HepG2 (cell line): ENCODE measurements at regions not wholly inside any gene's neighbourhood (a gene's known extent, or its start where the extent isn't known, plus 50 kb on each side); places are given as distances from the start of the nearest gene placed in this dataset.
"Not testable (repeated sequence)": the region's sequence is repeated elsewhere in the genome, so short reads cannot be mapped to it uniquely, and the experiment has no call there.

Experiments used
- ATAC-seq: fragments of 200-7000 bp; cut with Tn5 transposase; 3 replicates; pipeline ENCODE4 v1.9.1; 2020; ENCODE audit warnings: mild to moderate bottlenecking, moderate library complexity
- BruUV-seq: library from RNA; stranded (reverse); fragments of 400-500 nt; replicated peaks from 2 replicates; lab custom pipeline; 2021; lab: Mats Ljungman, UMichigan
- CTCF ChIA-PET: fragments of 300-600 bp; formaldehyde crosslinking; extraction: SDS; loops from one replicate; lab custom pipeline; 2021; ENCODE audit warnings: low total read pairs, inconsistent platforms, low intra/inter-chr PET ratio; lab: Yijun Ruan, JAX
- POLR2A ChIA-PET: fragments of 350-600 bp; sonication (Branson Sonifier 250); formaldehyde crosslinking; loops from one replicate; lab custom pipeline; 2020; ENCODE audit warnings: antibody characterized with exemption, inconsistent platforms; lab: Yijun Ruan, JAX
- DNase-seq: peaks from one replicate; pipeline ENCODE4 v3.0.0-alpha.2; 2015; ENCODE audit warnings: low spot score
- FAIRE-seq: peaks from 3 replicates; lab custom pipeline; 2011; peaks lifted over from hg19 to GRCh38; lab: Jason Lieb, UNC
- H2AFZ ChIP-seq: one replicate; pipeline ENCODE4 v1.6.1; 2011; ENCODE audit warnings: low read length, inconsistent platforms
- H3K27ac ChIP-seq: fragments of 300-600 bp; 3 replicates; pipeline ENCODE4 v1.8.0; 2011; ENCODE audit warnings: mixed run types, mild to moderate bottlenecking, mixed read lengths, low read length, inconsistent platforms; ENCODE audit not compliant: insufficient read depth; ENCODE audit errors: extremely low read length
- H3K27me3 ChIP-seq, 2 experiments: fragments of 200-600 bp in 1 of 2; 2 replicates in 1 of 2; 3 replicates in 1 of 2; pipeline versions ENCODE4 v1.6.0 to v1.8.0; 2011; ENCODE audit warnings: low read length in 2 of 2, mild to moderate bottlenecking in 2 of 2, moderate library complexity in 2 of 2, inconsistent platforms in 1 of 2; ENCODE audit not compliant: insufficient read depth in 2 of 2, control insufficient read depth in 1 of 2
- H3K36me3 ChIP-seq, 2 experiments: fragments of 200-600 bp in 1 of 2; replicated peaks in 1 of 2; 2 replicates in 1 of 2; 3 replicates in 1 of 2; pipeline versions ENCODE4 v1.5.1 to v1.8.0; 2011; ENCODE audit warnings: low read length in 2 of 2, inconsistent platforms in 1 of 2; ENCODE audit not compliant: insufficient read depth in 2 of 2, control insufficient read depth in 1 of 2
- H3K4me1 ChIP-seq: 2 replicates; pipeline ENCODE4 v1.5.1; 2012; ENCODE audit warnings: low read length, inconsistent platforms; ENCODE audit not compliant: insufficient read depth
- H3K4me2 ChIP-seq: 2 replicates; pipeline ENCODE4 v1.6.0; 2011; ENCODE audit warnings: low read depth, low read length, inconsistent platforms
- H3K4me3 ChIP-seq, 3 experiments: fragments of 200-600 bp in 1 of 3; sonication (generic), shearing (Covaris generic) in 1 of 3; replicated peaks in 1 of 3; 2 replicates each; pipeline ENCODE4 v1.5.1; 2011 to 2016; ENCODE audit warnings: low read length in 3 of 3, inconsistent platforms in 2 of 3, low read depth in 2 of 3, mild to moderate bottlenecking in 2 of 3, control low read depth in 1 of 3, mixed read lengths in 1 of 3; ENCODE audit not compliant: insufficient read depth in 1 of 3
- H3K79me2 ChIP-seq: one replicate; pipeline ENCODE4 v1.6.1; 2011; ENCODE audit warnings: low read length, inconsistent platforms; ENCODE audit not compliant: insufficient read depth
- H3K9ac ChIP-seq: 2 replicates; pipeline ENCODE4 v1.6.0; 2011; ENCODE audit warnings: mild to moderate bottlenecking, low read depth, low read length, inconsistent platforms; ENCODE audit not compliant: insufficient read depth
- H3K9me3 ChIP-seq: 2 replicates; pipeline ENCODE4 v1.5.1; 2012; ENCODE audit warnings: mild to moderate bottlenecking, low read length
- H4K20me1 ChIP-seq: 2 replicates; pipeline ENCODE4 v1.6.0; 2011; ENCODE audit warnings: inconsistent platforms, mild to moderate bottlenecking, low read length, moderate library complexity; ENCODE audit not compliant: insufficient read depth
- CREM ChIP-seq, 2 experiments: sonication (generic) in 1 of 2; formaldehyde crosslinking in 1 of 2; IDR thresholded peaks; 2 replicates each; pipeline versions ENCODE4 v1.4.0 to v1.6.1; 2016 to 2020; ENCODE audit warnings: antibody characterized with exemption in 1 of 2, mild to moderate bottlenecking in 1 of 2, missing genetic modification reagents in 1 of 2
- ELF3 ChIP-seq: IDR thresholded peaks from 2 replicates; pipeline ENCODE4 v1.6.1; 2016; ENCODE audit warnings: missing genetic modification reagents, missing compliant biosample characterization
- FOXJ3 ChIP-seq: sonication (generic); formaldehyde crosslinking; IDR thresholded peaks from 2 replicates; pipeline ENCODE4 v1.4.0; 2020; ENCODE audit warnings: missing genetic modification reagents, mild to moderate bottlenecking, borderline replicate concordance
- GABPA ChIP-seq, 2 experiments: IDR thresholded peaks; 2 replicates each; pipeline ENCODE4 v1.6.1; 2011 to 2016; ENCODE audit warnings: low read depth in 2 of 2, low read length in 1 of 2, missing biosample characterization in 1 of 2, missing genetic modification characterization in 1 of 2
- GFI1 ChIP-seq: sonication (generic); formaldehyde crosslinking; IDR thresholded peaks from 2 replicates; pipeline ENCODE4 v1.5.0; 2020; ENCODE audit warnings: missing genetic modification reagents, mild to moderate bottlenecking, borderline replicate concordance
- HHEX ChIP-seq: IDR thresholded peaks from 2 replicates; pipeline ENCODE4 v1.6.1; 2016; ENCODE audit warnings: control low read depth
- HOXA3 ChIP-seq: sonication (generic); formaldehyde crosslinking; IDR thresholded peaks from 2 replicates; pipeline ENCODE4 v1.5.0; 2020; ENCODE audit warnings: missing genetic modification reagents
- MEF2D ChIP-seq: sonication (generic); formaldehyde crosslinking; IDR thresholded peaks from 2 replicates; pipeline ENCODE4 v1.5.1; 2020; ENCODE audit warnings: mild to moderate bottlenecking, missing genetic modification reagents
- NCOA2 ChIP-seq: sonication (generic); formaldehyde crosslinking; IDR thresholded peaks from 2 replicates; pipeline ENCODE4 v1.8.0; 2022; ENCODE audit warnings: inconsistent platforms
- PITX1 ChIP-seq: sonication (generic); formaldehyde crosslinking; IDR thresholded peaks from 2 replicates; pipeline ENCODE4 v1.5.1; 2020; ENCODE audit warnings: mild to moderate bottlenecking, missing genetic modification reagents
- POGK ChIP-seq: sonication (generic); formaldehyde crosslinking; conservative IDR thresholded peaks from 2 replicates; pipeline ENCODE4 v1.8.0; 2022; ENCODE audit warnings: mild to moderate bottlenecking, moderate library complexity, missing genetic modification reagents
- POGZ ChIP-seq: sonication (generic); formaldehyde crosslinking; IDR thresholded peaks from 2 replicates; pipeline ENCODE4 v1.4.0; 2020; ENCODE audit warnings: mild to moderate bottlenecking, missing genetic modification reagents
- RARA ChIP-seq: IDR thresholded peaks from 2 replicates; pipeline ENCODE4 v1.6.1; 2016; ENCODE audit warnings: missing genetic modification reagents, missing compliant biosample characterization
- SOX13 ChIP-seq, 3 experiments: fragments of 450-650 bp in 1 of 3; sonication (generic) in 1 of 3; formaldehyde crosslinking in 1 of 3; IDR thresholded peaks in 2 of 3; conservative IDR thresholded peaks in 1 of 3; 2 replicates each; pipeline versions ENCODE4 v1.5.0 to v1.6.1; 2016 to 2020; ENCODE audit warnings: antibody characterized with exemption in 1 of 3, mild to moderate bottlenecking in 1 of 3, missing compliant biosample characterization in 1 of 3, missing genetic modification reagents in 1 of 3, moderate library complexity in 1 of 3
- TEAD3 ChIP-seq: optimal IDR thresholded peaks from 2 replicates; pipeline ENCODE3; 2016; ENCODE audit warnings: borderline replicate concordance
- THAP11 ChIP-seq: IDR thresholded peaks from 2 replicates; pipeline ENCODE4 v1.6.1; 2016; ENCODE audit warnings: missing biosample characterization, missing genetic modification reagents
- TMF1 ChIP-seq: sonication (generic); formaldehyde crosslinking; IDR thresholded peaks from 2 replicates; pipeline ENCODE4 v1.8.1; 2022; ENCODE audit warnings: low read depth, missing genetic modification reagents
- ZFY ChIP-seq: sonication (generic); formaldehyde crosslinking; IDR thresholded peaks from 2 replicates; pipeline ENCODE4 v1.4.0; 2020; ENCODE audit warnings: missing genetic modification reagents
- ZMYM4 ChIP-seq: sonication (generic); formaldehyde crosslinking; IDR thresholded peaks from 2 replicates; pipeline ENCODE4 v1.8.1; 2023; ENCODE audit warnings: mild to moderate bottlenecking, missing genetic modification reagents
- ZNF552 ChIP-seq: sonication (generic); formaldehyde crosslinking; IDR thresholded peaks from 2 replicates; pipeline ENCODE4 v1.9.0; 2022; ENCODE audit warnings: missing genetic modification reagents, mild to moderate bottlenecking, borderline replicate concordance
- ZNF567 ChIP-seq: sonication (generic); formaldehyde crosslinking; IDR thresholded peaks from 2 replicates; pipeline ENCODE4 v1.8.1; 2023; ENCODE audit warnings: mild to moderate bottlenecking, missing genetic modification reagents, borderline replicate concordance
- ZNF644 ChIP-seq: IDR thresholded peaks from 2 replicates; pipeline ENCODE4 v1.6.1; 2016; ENCODE audit warnings: low read depth
- ZSCAN31 ChIP-seq: sonication (generic); formaldehyde crosslinking; IDR thresholded peaks from 2 replicates; pipeline ENCODE4 v1.5.0; 2020; ENCODE audit warnings: low read depth, mild to moderate bottlenecking, missing genetic modification reagents
- WGBS: methylation state at CpG from one replicate; pipeline ENCODE4 v1.1.6; 2017; ENCODE audit warnings: low lambda C conversion rate; 5-methylcytosine and 5-hydroxymethylcytosine counted together
- in situ Hi-C: cut with HindIII; loops from 2 replicates; pipeline ENCODE4 v1.10.0; 2017; ENCODE audit warnings: low pct_unique_long_range_greater_than_20kb; ENCODE audit not compliant: extremely low pct_ligation_motif_present
- intact Hi-C: fragments of 100-400 bp; cut with micrococcal nuclease; formaldehyde crosslinking; loops from one replicate; pipeline ENCODE4 v1.10.0; 2022; ENCODE audit not compliant: unreplicated experiment

GRCh38 chr14:30409508-30410015 is 149.4 kb upstream of the G2E3 start:
- ATAC-seq = peak; percentile 95
- TF ChIP-seq ZNF567 (CRISPR knock-in tag) = 0 out of 2 replicates have a peak, but pooled peaks have one; percentile 73
- not testable (repeated sequence) for TF ChIP-seq GABPA (IDR thresholded peaks at IDR 0.05; ENCODE audit: low read depth, low read length); CREM (CRISPR knock-in tag; IDR thresholded peaks at IDR 0.05)
- TF ChIP-seq GABPA (CRISPR knock-in tag; IDR thresholded peaks at IDR 0.05; ENCODE audit: low read depth) = peak; percentile 35; the same call in 1 of the 2 replicates
- TF ChIP-seq GFI1 (CRISPR knock-in tag) = peak; percentile 72
- TF ChIP-seq ELF3 (CRISPR knock-in tag) = peak; percentile 96
- peak; percentile 47; the same call in 1 of the 2 replicates for TF ChIP-seq ZFY (CRISPR knock-in tag)
- peak; percentile 59; the same call in 1 of the 2 replicates for TF ChIP-seq THAP11 (CRISPR knock-in tag)
- peak; percentile 81; the same call in 1 of the 2 replicates for TF ChIP-seq FOXJ3 (CRISPR knock-in tag)
- peak; percentile 74 for TF ChIP-seq ZSCAN31 (CRISPR knock-in tag)
- TF ChIP-seq RARA (CRISPR knock-in tag) = peak; percentile 76
- TF ChIP-seq POGZ = peak; percentile 81
- peak; percentile 65; the same call in 1 of the 2 replicates for TF ChIP-seq HOXA3 (CRISPR knock-in tag)
- 0 out of 2 replicates have a peak, but pooled peaks have one; percentile 58 for TF ChIP-seq MEF2D (CRISPR knock-in tag)
- 0 out of 2 replicates have a peak, but pooled peaks have one; percentile 36 for TF ChIP-seq TMF1 (CRISPR knock-in tag)
- peak; percentile 71 for TF ChIP-seq ZMYM4 (CRISPR knock-in tag)
- peak; percentile 63 for TF ChIP-seq SOX13 (IDR thresholded peaks at IDR 0.05)
- peak in 1 of 2 experiments; percentile 81; a peak in 2 of 4 replicates for TF ChIP-seq SOX13 (CRISPR knock-in tag; conservative IDR thresholded peaks at IDR 0.05 in 1 of 2, IDR thresholded peaks at IDR 0.05 in 1 of 2)
- TF ChIP-seq ZNF644 (CRISPR knock-in tag) = peak; percentile 98
- 0 out of 2 replicates have a peak, but pooled peaks have one; percentile 59 for TF ChIP-seq POGK (CRISPR knock-in tag)
- peak; percentile 62 for TF ChIP-seq PITX1 (CRISPR knock-in tag)
- peak; percentile 45 for TF ChIP-seq TEAD3 (CRISPR knock-in tag)
- TF ChIP-seq ZNF552 (CRISPR knock-in tag) = peak; percentile 26; the same call in 1 of the 2 replicates
- TF ChIP-seq HHEX (CRISPR knock-in tag) = peak; percentile 66
- TF ChIP-seq NCOA2 (CRISPR knock-in tag) = peak; percentile 65
- TF ChIP-seq CREM (IDR thresholded peaks at IDR 0.05) = peak; percentile 37; the same call in 1 of the 2 replicates

More at GRCh38 chr14:30409508-30410015, 149.4 kb upstream of the G2E3 start:
- peaks cover 20% of the 10 kb centered on the region for H3K4me1 ChIP-seq
- POLR2A ChIA-PET, H3K27ac ChIP-seq, H3K9ac ChIP-seq, in situ Hi-C loops, H4K20me1 ChIP-seq, H2AFZ ChIP-seq, H3K79me2 ChIP-seq, H3K36me3 ChIP-seq, H3K27me3 ChIP-seq, BruUV-seq, CTCF ChIA-PET: not testable (repeated sequence)
- intact Hi-C loops = loop anchor here (1.0 kb wide), 1 partner anchor 34 kb away; no protein-coding TSS in a partner anchor
- H3K4me3 ChIP-seq = peak overlapping the region in 1 of 3 experiments; percentile 5; a peak in 2 of 6 replicates
- DNase-seq (peak; percentile 89), FAIRE-seq (peak; percentile 23)
- H3K4me2 ChIP-seq = peak overlapping the region; percentile 38
- WGBS = 21% methylated on average over 2 of the region's 2 CpGs
- H3K9me3 ChIP-seq = peaks cover 18% of the 10 kb centered on the region
